HG02884 (cell line): ENCODE measurements at regions not wholly inside any gene's neighbourhood (a gene's known extent, or its start where the extent isn't known, plus 50 kb on each side); places are given as distances from the start of the nearest gene placed in this dataset.

Experiments used
- ATAC-seq: cut with Tn5 transposase; IDR thresholded peaks from one replicate; pipeline ENCODE4 v1.9.1; 2021; ENCODE audit warnings: mild to moderate bottlenecking, moderate library complexity; ENCODE audit not compliant: unreplicated experiment

DNA sequence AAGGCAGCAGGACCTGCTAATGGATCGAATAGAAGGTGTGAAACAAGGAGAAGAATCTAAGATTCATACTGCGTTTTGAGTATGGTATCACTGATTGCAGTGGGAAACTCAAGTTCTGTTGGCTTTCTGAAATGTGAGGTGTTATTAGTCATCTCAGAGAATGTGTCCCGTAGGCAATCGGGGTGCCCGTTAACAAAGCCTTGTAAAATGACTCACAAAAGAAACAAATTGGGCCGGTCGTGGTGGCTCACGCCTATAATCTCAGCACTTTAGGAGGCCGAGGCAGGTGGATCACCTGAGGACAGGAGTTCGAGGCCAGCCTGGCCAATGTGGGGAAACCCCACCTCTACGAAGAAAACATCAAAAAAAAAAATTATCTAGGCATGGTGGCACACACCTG lies 118.2 kb upstream of the C7orf33 start:
- ATAC-seq, result no peak

DNA sequence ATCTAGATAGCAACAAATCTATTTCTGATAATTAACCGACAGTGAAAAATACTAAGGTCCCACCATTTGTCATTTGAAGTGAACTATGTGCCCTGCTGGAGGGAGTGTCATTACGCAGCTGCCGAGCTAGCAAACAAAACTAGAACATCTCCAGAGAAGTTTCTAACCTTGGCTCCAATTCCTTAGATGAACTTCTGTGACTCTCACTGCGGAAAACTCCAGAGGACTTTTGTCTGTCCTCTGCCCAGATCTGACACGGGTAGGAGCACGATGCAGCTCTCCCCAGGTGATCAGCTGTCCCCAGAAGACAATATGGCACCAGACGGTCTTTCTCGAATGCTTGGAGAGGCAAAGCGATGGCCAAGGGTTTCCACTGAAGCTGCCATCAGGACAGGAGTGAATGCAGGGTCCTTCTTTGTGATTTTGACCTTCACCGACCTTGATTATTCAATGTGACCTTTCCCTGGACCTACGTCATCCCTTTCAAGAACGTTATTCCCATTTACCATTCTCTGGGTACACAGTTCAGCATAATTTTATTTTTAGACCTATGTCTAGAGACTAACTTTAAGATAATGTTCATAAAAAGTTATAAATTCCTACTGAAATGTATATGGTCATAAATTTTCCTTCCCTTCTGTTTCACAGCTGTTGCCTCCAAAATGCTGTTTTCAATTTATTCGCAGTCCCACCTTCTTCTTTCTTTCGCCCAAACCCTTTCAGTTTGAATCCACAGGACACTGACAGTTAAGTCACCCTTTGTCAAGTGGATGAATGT lies 116.7 kb upstream of the C7orf33 start:
- no peak for ATAC-seq

DNA sequence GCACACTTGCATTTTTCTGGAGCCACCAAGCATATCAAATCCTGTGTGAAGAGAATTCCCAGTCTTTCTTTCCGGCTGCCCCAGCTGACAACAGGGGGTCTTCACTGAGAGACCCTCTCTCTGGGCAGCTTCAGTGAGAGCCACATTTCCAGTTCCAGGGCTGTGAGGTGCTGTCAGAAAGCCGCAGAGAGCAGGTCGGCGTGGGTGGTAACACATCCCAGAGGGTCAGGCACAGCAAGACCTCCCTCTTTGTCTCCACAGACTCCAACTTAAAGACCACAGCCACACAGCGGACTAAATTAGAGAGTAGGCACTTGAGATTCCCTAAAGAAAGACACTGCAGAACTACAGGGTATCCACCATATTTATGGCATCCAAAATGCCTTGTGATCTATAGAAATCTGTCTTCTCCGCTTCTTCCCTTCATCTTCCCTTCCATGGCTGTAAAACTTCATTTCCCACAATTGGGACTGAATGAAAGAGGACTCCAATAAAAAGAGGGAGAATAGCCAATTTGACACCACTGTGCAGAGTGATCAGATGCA lies 116.0 kb upstream of the C7orf33 start:
- no peak for ATAC-seq

DNA sequence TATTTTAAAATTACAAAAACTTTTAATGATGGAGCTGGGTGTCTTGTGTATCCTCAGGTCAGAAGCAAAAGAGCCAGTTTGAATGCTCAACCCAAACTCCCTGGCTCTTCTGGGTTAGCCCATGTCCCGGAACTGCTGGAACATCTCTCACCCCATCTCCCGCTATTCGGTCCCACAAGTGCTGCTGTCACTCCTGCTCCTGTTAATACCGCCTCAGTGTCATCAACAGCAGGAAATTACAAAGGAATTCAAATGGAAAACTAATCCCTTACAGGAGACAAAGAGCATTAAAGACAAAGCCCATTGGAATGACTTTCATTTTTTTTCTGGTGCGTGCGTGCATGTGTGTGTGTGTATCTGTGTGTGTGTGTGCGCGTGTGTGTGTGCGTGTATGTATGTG lies 112.0 kb upstream of the C7orf33 start:
- no peak for ATAC-seq

DNA sequence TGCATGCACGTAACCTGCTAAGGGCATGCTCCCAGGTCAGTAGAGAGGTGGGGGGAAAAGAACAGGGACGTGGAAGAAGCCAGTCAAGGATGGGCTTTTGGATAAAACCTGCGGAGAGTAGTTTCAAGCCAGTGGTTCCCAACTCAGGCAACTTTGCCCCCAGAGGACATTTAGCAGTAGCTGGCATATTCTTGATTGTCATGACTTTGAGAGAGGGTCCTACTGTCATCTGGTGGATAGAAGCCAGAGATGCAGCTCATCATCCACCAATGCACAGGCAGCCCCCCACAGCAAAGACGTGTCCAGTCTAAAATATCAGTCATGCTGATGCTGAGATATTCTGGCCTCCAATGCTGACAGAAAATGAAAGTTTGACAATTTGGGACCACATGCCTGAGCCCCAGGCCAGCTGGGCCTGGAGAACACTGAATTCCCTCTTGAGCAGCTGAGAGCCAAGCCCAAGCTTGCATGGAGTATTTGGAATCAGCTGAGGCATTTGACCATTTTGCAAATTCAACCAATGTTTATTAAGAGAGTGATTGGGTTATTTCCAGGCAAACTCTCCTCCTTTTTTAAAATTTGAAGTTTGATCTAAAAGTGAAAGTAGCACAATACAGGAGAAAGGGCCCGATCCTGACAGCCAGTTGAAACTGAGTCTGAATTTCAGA lies 110.0 kb upstream of the C7orf33 start:
- no peak for ATAC-seq

DNA sequence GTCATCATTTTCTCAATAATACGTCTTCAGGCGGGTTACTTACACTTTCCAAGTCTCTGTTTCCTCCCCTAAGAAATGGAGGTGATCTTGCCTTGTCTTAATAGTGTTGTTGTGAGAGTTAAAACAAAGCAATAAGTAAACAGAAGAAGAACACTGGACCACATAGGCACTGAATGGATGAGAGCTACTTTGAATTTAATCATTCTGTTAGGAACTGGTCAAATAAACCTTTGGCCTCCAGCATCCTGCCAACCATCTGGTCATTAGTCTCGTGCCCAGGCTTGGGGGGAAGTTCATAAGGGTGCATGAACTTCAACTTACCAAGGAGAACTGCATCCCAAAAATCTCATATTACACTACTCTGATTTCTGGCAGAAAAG lies 109.4 kb upstream of the C7orf33 start:
- ATAC-seq, result no peak

DNA sequence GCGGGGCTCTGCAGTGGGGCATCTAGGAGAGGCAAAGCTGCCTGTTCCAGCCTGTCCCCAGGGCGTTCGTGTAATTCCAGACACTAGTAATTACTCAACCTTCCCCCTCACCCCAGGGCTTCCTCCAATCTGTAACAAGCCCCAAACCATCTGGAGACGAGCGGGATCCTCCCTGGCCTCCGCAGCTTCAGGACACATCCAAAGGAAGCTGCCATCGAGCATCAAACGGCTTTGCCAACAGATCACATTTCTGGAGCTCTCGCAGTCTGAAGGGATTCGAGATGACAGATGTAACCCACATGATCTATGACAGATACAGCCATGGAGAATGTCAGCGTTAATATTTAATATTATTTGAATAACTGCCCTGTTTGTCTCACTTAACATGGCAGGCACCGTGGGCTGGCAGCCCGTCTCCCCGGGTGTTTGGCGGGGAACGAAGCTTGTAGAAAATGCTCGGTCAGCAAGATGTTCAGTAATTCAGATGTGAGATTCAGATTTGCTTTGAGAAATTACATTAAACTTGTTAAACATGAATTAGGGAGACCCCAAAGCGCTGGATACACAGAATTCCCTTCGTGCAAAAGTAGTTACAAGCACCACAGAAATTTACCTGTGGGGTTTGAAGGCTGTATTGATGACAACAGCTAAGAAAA lies 108.5 kb upstream of the C7orf33 start:
- ATAC-seq, result no peak

DNA sequence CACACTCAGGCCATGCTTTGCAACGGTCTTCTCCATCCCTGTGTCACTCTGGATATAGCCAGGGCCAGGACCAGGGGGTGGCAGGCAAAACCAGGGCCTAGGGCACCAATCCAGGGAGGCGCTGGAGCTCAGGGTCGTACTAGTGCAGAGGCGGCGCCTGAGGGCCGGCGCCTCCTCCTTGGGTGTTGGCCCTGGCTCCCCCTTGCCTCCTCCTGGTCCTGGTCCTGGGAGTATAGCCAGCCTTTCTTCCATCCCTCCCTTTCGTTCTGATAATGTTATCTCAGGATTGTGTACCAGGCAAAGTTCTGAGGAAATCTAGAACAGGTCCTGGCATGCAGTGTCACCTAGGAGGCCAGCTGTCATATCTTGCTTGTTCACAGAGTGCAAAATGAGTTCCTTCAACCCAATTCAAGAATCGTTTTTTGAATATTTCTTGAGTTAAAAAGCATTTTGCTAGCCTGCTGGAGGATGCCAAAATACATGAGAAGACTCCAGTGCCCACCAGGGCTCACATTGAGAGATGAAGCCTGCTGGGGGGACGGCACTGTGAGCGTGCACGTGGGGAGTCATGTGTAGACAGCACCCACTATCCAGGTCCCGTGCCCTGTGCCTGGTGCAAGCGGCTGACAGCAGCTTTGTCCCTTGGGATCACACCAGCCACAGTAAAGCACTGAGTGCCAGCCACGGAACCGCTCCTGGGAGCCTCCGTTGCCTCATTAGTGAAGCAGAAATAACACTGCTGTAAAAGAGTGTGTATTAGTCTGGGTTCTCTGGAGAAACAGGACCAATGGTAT lies 106.9 kb upstream of the C7orf33 start:
- no peak for ATAC-seq

DNA sequence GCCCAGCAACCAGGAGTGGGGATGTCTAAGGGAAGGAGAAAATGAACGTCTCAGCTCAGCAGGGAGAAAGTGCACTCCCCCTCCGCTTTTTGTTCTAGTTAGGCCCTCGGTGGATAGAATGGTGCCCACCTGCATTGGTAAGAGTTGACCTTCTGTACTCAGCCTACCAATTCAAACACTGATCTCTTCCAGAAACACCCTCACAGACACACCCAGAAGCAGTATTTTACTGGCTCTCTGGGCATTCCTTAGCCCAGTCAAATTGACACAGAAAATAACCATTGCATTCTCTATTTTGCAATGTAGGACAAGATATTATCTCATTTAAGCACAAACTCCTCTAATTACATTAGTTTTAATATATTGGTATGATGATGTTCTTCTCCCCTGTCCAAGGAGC lies 106.1 kb upstream of the C7orf33 start:
- no peak for ATAC-seq

DNA sequence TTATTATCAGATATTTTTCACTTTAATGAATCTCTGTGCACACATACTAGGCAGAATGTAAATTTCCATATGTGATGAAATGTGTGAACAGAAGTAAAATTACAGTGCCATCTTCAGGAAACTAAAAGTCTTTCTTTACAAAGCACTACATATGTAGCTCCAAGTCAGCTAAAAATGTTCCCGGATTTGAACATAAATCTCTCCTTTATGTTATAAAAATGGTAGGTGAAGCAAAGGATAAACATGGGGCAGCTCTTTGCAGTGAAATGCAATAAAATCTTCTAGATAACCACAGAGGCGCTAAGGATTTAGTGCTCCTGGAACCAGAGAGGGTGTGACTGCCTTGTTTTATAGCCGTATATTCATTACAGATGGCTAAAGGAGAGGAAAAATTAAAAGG lies 104.9 kb upstream of the C7orf33 start:
- no peak for ATAC-seq

DNA sequence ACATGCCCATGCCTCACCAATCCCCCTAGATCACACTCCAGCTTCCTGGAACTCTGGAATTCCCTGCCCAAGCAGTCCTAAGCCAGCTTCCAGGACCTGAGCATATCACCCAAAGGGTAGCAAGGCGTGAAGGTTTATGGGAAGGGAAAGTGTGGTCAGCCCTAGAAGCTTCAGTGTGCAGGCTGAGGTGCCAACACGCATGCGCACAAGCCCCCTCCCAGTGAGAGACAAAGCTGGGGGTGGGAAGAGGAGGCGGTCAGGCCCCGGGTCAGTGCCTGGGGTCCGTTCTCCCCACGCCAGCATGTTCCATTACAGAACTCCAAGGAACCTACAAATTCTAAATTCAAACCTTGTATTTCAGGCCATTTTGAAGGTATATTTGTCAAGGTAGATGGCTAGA lies 103.6 kb upstream of the C7orf33 start:
- ATAC-seq, result no peak

DNA sequence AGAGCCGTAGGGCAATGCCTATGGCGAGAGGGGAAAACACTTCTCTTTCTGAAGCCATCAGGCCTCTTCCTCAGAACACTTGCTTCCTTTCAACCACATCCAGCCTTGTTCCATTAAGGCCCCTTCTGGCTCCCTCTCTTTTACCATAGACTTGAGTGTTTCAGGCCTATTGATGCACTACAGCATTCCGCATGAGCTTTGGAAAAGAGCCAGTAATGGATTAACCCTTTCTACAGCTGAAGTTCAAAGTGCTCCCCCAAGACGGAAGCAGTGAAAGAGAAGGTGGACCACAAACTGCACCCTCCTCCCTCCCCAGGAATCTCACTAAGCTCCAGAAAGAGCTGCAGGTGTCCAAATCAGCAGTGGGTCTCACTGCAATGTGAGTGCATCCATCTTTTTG lies 102.7 kb upstream of the C7orf33 start:
- no peak for ATAC-seq

DNA sequence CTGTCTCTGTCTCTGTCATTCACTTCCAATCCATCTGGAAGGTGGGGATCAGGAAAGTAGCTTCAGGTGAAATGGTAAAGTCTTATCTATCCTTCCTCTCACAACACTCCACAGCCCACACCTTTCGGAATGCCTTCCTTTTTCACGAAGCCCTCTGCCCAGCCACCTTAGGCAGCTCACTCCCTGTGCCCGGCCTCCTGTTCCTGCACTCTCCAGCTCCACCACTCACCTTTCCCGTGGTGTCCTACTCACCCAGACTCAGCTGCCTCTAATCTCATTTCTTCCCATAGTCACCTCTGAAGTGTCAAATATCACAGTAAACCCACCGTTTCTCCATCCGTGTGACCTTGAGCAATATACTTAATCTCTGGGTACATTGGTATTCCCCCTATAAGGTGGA lies 100.9 kb upstream of the C7orf33 start:
- ATAC-seq, result no peak

DNA sequence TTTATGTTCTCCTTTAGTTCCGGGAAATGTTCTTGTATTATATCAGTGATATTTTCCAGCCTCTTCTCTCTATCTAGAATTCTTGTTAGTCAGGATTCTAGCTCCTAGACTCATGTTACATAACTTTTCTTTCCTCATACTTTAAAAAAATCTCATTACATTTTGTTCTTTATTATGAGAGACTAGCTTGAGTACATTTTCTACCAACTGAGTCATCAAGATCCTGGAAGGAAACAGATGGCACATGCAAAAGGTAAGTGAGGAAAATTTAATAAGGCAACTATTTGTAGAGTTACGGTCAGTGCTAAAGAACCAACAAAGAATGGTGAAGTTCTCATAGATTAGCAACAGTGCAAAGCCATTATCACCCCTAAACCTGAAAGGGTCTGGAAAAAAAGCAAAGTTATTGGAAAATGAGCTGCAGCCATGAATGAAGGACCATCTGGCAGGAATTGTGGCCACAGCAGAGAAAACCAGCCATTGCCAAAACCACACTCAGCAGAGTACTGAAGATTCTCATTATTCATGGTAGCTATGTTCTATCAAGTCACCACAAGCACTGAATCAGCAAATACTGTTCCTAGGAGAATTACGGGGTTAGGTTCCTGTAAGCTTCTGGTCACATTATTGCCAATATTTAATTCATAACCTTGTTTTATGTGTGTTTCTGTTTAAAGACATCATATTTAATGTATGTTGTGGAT lies 98.3 kb upstream of the C7orf33 start:
- no peak for ATAC-seq

DNA sequence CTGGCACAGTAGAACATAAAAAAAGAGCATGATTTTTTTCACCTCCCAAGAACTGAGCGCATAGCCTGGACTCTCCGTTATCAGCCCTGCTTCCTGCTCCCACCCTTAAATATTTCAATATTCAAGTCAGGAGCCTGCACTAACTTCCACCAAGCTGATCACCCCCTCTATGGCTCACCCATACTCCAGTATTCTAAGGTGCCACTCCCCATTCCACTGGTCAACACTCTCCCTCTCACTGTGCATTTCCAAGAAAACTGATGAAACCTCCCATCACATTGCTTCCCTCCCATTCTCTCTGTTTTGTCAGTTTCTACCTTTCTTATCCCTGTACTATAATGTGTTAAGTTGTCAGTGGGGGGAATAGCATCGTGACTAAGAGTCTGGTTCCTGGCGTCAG lies 95.0 kb upstream of the C7orf33 start:
- ATAC-seq, result no peak

DNA sequence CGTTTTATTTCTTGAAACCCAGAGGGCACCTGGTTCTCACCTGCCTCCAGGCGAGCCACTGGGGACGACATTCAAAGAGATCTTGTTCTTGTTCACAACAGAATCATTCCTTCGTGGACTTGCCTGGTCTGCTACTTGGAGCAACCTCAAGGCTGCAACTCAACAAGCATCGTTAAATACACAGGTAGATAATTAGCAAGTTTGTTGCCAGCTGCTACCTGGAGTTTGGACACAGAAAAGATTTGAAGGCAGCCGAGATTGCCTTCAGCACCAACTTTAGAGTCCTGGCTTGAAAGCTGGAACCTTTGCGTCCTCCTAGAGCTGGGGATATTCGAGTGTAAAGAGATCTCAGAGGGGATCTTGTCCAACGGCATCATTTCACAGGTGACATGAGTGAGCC lies 89.6 kb upstream of the C7orf33 start:
- no peak for ATAC-seq

DNA sequence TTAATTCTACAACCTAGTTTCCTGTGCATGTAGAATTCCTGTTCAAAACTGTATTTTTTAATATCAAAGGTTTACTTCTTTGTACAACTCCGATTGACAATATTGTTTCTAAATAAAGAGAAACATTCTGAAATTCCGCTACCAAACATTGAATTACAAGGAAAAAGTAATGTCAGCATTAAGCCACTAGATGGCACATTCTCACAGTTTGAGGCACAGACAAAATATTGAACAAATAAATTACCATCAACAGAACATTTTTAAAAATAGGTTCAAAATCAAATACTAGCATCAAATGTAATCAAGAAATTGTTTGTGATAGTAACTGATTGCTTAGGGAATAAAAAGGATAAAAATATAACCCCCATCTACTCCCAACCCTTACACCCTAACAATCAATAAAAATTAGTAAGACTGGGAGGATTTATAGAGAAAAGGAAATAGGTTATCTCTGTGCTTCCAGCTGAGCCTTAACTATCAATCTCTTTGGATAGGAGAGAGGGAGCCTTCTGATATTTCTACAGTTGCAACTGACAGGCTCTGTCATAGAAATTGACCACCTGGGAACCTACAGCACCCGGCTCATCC lies 86.6 kb upstream of the C7orf33 start:
- no peak for ATAC-seq

DNA sequence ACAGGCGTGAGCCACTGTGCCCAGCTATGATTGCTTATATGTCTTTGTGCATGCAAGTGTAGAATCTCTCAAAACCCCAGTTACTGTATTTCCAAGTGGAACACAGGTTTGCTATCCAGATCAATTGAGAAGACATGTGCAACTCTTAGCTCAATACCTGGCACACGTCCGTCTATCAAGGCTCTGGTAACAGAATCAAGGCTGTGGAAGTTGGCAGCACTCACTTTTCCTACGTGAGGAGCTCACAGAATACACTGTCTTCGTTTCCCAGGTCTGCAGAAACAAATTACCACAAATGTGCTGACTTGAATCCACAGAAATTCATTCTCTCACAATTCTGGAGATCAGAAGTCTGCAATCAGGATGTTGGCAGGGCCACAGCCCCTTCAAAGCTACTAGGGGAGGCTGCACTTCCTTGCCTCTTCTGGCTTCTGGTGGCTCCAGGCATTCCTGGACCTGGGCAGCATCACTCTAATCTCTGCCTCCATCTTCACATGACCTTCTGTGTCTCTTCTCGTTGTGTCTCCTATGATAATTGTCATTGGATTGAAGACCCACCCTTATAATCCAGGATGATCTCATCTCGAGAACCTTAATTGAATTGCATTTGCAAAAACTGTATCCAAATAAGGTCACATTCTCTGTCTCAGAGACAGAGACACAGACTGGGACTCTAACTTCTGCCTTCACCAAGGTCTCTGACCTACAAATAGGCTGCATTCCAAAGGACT lies 84.8 kb upstream of the C7orf33 start:
- no peak for ATAC-seq

DNA sequence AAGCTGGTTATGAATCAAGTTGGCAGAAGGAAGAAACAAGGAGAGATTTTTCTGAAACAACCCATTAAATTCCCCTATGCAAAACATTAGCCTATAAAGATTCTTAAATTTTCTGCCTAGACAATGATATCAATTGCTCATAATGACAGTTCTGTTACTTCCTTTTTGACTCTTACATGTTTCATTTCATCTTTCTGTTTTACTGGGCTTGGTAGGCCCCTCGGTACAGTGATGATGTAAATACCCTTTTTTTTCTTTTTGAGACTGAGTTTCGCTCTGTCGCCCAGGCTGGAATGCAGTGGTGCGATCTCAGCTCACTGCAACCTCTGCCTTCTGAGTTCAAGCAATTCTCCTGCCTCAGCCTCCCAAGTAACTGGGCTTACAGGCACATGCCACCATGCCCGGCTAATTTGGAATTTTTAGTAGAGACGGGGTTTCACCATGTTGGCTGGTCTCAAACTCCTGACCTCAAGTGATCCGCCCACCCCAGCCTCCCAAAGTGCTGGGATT lies 83.4 kb upstream of the C7orf33 start:
- ATAC-seq, result peak; percentile 97
